NB4 (cell line): ENCODE measurements at regions not wholly inside any gene's neighbourhood (a gene's known extent, or its start where the extent isn't known, plus 50 kb on each side); places are given as distances from the start of the nearest gene placed in this dataset.
"Not testable (repeated sequence)": the region's sequence is repeated elsewhere in the genome, so short reads cannot be mapped to it uniquely, and the experiment has no call there.

Source experiments
- DNase-seq: peaks from one replicate; pipeline ENCODE4 v3.0.0; 2010; ENCODE audit warnings: low read depth
- H3K4me3 ChIP-seq: one replicate; pipeline ENCODE4 v1.5.1; 2011; ENCODE audit warnings: mild to moderate bottlenecking, low read depth, low read length, moderate library complexity
- CTCF ChIP-seq: IDR thresholded peaks from one replicate; pipeline ENCODE4 v1.5.1; 2012; ENCODE audit warnings: low read depth, low read length
- MAX ChIP-seq: IDR thresholded peaks from 2 replicates; pipeline ENCODE4 v1.6.1; 2011; ENCODE audit warnings: low read depth, low read length
- MYC ChIP-seq: IDR thresholded peaks from 2 replicates; pipeline ENCODE4 v1.6.1; 2011; ENCODE audit warnings: low read depth, low read length
- POLR2A ChIP-seq: IDR thresholded peaks from 2 replicates; pipeline ENCODE4 v1.6.1; 2011; ENCODE audit warnings: mild to moderate bottlenecking; ENCODE audit not compliant: insufficient read length; ENCODE audit errors: extremely low read depth

GRCh38 chr3:166274351-166275023 lies 437.3 kb upstream of the BCHE start:
- TF ChIP-seq MAX (no peak), CTCF (no peak), POLR2A (no peak), MYC (no peak)
- no peak for DNase-seq
- H3K4me3 ChIP-seq, result no peak overlapping the region

GRCh38 chr3:166270429-166270828 lies 433.2 kb upstream of the BCHE start:
- TF ChIP-seq MYC (no peak), CTCF (no peak), POLR2A (no peak)
- no peak for DNase-seq
- no peak overlapping the region for H3K4me3 ChIP-seq

GRCh38 chr3:166265153-166265552 lies 427.9 kb upstream of the BCHE start:
- H3K4me3 ChIP-seq, result no peak overlapping the region
- no peak for DNase-seq
- TF ChIP-seq MYC (no peak), CTCF (no peak), MAX (no peak), POLR2A (no peak)

- TF ChIP-seq MYC (no peak), MAX (0 out of 2 replicates have a peak, but pooled peaks have one; percentile 9), POLR2A (no peak), CTCF (no peak)
- no peak overlapping the region for H3K4me3 ChIP-seq
These were observed 426.2 kb upstream of the BCHE start for GRCh38 chr3:166263460-166263859.

GRCh38 chr3:166258293-166258850 lies 421.1 kb upstream of the BCHE start:
- not testable (repeated sequence) for DNase-seq, H3K4me3 ChIP-seq

More at GRCh38 chr3:166263460-166263859, 426.2 kb upstream of the BCHE start:
- no peak for DNase-seq

- H3K4me3 ChIP-seq, result no peak overlapping the region
- DNase-seq, result no peak
- TF ChIP-seq CTCF (no peak), MAX (no peak), POLR2A (no peak), MYC (no peak)
These were observed 420.5 kb upstream of the BCHE start for GRCh38 chr3:166257715-166258114.
